ENCODE measurements at regions not wholly inside any gene's neighbourhood (a gene's known extent, or its start where the extent isn't known, plus 50 kb on each side); places are given as distances from the start of the nearest gene placed in this dataset.

DNA sequence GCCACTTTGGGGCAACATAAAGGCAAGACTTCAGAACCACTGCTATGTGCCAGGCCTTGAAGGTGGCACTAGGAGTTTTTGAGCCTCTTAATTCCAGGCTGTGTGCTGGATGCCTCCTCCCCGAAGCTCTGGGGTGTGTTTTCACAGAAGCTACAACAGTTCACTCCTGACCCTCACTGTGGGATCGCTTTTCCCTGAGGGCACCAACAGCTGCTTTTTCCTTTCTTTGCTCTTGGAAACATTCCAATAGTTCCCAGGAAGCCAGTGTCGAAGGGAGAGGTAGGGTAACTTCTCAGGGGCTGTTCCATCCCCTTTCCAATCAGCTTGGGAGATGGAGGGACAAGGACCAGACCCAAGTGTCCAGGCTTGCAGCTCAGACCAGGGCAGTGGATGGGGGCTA lies 153.4 kb downstream of the C1orf94 start:
- DNase-seq (ENCODE audit: low spot score): no peak

DNA sequence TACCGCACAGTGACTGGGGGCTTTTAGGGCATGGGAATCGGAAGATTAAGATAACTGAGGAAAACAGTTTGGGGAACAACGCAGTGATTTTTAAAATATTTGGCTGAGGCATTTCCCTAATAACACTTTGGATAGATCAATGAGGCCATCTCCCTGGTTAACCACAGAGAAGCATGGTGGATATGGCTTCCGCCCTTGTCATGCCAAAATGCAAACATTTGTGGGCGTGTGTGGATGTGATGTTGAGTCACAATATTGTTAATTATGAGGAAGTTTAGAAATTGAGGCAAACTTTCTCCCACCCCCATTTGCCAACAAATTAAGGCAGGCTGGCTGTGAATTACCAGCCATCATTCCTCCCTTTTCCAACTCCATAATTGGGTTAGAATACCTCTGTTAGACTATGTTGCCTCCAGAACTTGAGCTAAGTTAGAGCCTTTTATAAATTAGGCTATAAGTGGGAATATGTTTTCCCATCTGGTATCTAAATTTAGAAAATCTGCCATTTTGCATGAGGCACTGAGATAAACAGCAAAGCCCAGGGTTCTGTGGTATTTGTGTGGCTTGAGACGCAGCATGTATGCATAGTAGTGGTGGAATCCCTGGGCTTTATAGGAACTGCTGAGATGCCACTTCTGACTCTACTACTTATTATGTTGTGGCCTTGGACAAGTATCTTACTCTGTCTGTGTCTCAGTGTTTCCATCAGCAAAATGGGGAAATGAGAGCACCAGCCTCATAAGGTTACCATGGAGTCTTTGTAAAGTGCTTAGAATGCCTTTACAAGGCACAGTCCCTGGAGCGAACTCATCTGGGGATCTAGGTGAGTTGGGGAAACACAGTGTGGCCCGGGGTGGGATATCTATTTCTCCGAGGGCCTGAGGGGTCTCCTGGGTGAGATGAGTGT lies 154.6 kb downstream of the C1orf94 start:
- no peak for DNase-seq (ENCODE audit: low spot score)

DNA sequence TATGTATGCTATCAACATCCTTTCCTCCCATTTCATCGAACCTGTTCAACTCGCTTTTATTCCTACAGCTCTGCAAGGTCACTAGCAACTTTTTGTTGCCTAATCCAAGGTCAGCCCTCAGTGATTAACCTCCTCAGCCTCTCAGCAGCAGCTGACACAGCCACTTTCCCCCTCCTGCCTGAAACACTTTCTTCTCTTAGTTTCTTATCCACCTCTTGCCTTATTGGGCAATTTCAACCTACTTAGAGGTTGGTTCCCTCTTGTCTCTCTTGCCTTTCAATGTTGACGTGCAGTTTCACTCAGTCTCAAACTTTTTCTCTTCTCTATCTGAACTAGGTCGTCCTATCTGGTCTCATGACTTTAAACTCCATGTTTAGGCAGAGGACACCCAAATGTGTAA lies 156.3 kb downstream of the C1orf94 start:
- DNase-seq (ENCODE audit: low spot score): no peak

DNA sequence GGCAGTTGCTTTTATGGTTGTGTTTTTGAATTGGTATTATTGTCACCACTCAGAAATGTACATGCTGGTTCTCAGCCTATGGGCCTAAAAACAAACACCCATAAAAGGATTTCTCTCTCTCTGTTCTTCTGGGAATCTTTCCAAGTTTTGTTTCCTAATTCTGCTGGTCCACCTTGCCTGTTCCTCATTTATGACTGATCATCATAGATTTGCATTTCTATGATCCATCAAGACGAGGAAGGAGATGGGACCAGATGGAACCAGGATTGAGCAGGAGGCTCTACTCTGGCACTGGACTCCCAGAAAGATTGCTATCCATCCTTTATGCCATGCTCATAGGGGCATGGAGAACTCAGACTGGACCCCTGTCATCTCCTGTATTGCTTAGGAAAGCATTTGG lies 162.2 kb downstream of the C1orf94 start:
- no peak for DNase-seq (ENCODE audit: low spot score)

DNA sequence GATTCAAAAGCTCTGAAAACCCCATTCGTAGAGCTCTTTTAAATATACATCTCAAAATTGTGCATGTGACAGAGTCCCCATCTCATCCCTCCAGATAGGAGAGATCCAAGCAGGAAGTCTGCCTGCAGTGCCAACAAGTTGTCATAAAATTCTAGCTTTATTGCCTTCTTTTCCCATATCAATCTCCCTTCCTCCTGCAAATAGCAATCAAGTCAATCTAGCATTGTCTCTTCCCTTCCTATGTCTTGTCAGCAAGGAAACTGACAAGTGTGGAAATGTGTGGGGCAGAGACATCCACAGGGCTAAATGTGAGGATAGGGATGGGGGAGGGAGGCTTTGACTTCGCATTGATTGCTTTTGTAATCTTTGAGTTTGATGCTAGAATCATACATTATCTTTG lies 165.2 kb downstream of the C1orf94 start:
- DNase-seq (ENCODE audit: low spot score): no peak

DNA sequence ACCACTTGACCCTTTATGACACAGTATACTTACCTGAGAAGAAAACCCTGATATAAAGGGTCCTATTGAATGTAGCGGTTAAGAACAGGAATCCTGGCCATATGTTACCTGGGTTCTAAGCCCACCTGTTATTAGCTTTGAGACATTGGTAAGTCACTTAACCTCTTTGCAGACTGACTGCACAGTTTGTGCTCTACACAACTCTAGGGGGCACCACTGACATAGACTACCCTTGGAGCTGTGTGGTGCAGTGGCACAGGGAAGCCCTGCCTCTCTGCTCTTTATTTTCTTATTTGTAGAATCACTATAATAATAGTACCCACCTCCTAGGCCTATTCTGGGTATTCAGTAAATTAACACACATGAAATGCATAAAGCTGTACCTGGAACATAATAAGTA lies 165.6 kb downstream of the C1orf94 start:
- no peak for DNase-seq (ENCODE audit: low spot score)

DNA sequence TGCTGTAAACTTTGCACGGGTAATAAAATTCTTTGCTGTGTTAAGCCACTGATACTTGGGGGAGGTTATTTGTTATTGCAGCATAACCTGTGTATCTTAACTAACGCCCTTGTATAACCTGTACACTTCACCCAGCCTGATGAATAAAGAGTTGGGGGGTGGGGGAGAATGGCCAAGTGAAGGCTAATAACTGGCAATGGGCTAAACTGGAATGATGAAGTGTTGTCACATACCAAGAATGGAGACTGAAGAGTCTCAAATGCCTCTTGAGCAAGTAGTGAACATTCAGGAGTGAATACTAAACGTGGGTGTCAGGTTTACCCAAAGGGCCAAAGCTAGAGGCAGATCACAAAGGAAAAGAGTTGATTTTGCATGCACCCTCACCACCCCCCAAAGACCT lies 169.4 kb downstream of the C1orf94 start:
- no peak for DNase-seq (ENCODE audit: low spot score)

DNA sequence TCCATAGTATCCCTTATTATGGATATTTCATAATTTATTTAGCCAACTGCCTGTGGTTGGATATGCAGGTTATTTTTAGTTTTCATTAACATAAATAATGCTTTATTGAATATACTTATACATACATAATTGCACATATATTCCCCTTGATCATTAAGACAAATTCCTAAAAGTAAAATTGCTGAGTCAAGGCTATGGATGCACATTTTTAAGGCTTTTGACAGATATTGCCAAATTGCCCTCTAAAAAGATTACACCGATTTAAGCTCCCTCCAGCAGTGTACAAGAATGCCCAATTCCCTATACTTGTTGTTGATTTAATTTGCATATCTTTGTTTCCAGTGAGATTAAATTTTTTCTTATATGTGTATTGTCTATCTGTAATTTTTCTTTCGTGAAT lies 176.7 kb downstream of the C1orf94 start:
- no peak for DNase-seq (ENCODE audit: low spot score)

DNA sequence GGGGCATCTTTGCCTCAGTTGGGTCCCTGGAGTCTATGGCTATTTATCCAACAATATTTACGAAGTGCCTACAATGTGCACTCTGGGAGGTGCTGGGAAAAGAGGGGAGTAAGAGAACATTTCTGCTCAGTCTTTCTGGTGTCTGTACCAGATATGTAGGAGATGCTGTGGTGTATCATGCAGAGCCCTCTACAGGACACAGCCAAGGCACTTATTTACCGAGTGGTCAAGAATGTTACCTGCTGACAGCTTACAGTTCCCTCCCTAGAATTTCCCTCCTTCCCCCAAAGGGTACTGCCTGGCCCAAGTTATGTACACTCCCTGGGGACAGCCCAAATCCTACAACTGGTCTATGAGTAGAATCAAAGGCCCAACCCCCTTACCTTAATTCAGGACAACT lies 177.7 kb downstream of the C1orf94 start:
- DNase-seq (ENCODE audit: low spot score): no peak

DNA sequence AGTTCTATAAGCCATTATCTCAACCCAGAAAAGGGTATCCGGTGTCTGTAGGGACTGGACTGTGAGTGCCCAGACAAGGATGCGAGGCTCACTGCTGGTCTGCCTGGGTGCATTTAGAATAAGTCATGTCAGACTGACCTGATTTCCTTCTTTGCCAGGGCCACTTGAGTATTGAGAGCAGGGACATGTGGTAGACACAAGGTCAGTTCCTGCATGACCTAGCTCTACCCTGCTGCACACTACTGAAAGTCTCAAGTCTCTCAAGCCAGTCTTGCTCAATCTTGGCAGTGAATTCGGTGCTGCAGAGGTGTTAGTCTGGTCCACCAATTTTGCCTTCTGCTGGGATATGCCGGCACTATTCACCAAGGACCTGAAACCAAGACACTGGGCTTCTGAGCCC lies 180.1 kb downstream of the C1orf94 start:
- DNase-seq (ENCODE audit: low spot score): no peak

DNA sequence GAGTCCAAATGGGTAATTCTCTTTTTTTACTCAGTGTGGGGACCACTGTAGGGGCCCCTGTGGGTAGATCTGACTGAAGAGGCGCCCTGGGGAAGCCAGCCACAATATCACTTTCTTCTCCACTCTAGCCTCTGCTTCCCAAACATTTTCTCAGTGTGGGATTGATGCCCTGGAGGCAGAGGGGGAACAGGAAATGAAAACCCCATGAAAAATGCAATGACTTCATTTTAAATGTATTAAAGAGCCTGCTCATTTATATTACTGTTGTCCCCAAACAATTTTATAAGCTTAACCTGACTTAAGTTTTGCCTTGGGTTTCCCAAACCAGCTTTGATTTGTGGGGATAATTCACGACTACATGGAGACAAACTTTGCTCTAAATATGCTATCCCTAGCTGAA lies 181.9 kb downstream of the C1orf94 start:
- DNase-seq (ENCODE audit: low spot score): no peak

DNA sequence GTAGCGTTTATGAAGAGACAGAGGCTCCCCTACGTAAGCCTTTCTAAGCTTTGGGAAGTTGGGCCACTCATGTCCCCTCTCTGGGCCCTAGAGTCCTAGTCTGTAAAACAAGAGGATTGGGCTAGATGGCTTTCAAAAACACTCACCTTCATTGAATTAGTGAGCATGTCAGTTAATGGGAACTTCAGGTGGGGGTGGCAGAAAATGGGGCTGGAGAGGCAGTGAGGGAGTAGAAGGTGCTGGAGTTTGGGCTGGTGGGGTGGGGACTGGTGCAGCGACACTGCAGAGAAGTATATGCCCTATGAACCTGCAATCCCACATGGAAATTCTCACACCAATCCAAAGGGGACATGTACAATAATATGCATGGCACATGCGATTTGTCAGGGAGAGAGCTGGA lies 182.7 kb downstream of the C1orf94 start:
- DNase-seq (ENCODE audit: low spot score): no peak

DNA sequence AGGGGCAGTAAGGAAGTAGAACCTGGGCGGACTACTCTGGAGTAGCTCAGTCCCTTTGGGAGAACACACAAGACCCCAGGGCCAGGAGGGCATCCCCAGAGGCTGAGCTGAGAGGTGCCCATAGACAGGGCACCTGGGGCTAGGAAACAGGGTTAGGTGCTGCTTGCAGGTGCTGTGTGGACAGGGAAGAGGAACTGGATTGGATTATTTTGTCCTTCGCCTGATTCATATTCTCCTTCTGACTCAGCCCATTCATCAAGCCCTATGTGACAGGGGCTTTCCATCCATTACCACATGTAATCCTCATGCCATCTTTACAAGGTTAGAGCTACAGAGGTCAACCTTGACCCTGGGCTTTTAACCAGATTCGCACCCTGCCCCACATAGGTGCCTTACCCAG lies 183.9 kb downstream of the C1orf94 start:
- DNase-seq (ENCODE audit: low spot score): no peak

DNA sequence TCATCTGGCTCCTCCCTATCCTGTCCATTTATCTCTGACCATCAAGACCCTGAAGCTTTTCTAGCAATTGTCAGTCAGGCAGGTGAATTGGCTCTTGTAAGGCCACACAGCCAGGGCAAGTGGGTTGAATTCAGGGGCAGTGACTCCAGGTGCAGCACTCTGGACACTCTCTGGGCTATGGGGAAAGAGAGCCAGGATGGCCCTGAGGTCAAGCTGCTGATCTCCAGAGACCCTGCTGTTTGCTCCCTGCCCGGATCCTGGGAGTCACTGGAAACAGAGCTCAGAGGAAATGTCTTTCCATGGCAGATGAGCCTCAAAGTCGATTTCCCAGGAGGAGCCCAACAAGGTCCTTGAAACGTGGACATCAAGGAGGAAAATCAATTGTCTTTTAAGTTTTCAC lies 184.4 kb downstream of the C1orf94 start:
- no peak for DNase-seq (ENCODE audit: low spot score)

DNA sequence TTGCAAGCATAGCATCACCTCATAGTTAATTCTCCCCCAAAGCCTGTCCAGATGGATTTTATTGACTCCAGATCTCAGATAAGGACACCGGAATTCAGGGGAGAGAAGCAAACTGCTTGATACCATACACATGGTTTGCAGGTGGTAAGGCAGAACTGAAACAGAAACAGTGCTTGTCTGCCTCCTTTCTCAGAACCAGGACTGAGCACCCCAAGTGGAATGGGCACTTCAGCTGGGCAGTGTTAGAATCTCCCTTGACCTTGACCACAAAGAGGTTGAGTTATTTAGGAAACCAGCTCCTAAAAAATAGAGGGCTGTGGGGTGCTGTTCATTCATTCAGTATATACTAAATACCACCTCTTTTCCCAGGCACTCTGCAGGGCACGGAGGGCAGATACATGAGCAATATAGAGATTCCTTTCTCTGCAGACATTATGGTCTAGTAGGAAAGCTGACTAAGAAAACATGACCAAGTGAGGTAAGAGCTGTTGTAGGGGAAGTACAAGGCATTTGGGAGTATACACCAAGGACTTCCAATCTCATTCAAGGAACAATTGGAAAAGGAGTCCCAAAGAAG lies 185.2 kb downstream of the C1orf94 start:
- no peak for DNase-seq (ENCODE audit: low spot score)

DNA sequence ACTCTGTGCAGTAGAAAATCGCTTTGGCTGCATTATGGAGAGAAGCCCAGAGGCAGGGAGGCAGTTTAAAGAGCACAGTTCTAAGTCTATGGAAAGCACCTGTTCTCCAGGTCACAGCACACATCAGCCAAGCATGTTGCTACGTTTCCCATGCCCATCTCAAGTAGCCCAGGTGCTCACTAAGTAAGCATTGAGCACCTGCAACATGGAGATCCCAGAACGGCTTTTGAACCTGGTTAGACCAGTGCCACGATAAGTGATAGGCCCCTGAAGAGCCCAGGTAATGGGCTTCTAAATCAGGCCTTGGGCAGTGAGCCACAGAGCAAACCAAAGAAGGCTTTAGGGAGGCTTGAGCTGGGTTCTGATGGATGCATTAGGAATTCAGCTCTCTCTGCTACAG lies 186.2 kb downstream of the C1orf94 start:
- no peak for DNase-seq (ENCODE audit: low spot score)

DNA sequence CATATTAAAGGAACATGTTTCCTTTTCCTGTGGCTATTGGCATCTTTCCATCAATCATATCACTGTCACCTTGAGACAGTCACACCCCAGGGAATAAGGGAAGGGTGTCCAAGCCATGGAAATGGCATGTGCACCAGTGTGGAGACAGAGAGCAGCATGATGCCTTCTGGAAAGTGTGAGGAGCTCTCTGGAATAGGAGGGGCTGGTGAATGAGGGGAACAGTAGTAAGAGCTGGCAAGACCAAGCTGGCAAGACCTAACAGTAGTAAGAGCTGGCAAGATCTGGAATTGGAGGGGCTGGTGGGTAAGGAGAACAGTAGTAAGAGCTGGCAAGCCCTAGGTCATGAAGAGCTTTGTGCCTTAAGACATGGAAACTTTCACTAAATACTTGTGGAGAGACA lies 186.7 kb downstream of the C1orf94 start:
- no peak for DNase-seq (ENCODE audit: low spot score)

DNA sequence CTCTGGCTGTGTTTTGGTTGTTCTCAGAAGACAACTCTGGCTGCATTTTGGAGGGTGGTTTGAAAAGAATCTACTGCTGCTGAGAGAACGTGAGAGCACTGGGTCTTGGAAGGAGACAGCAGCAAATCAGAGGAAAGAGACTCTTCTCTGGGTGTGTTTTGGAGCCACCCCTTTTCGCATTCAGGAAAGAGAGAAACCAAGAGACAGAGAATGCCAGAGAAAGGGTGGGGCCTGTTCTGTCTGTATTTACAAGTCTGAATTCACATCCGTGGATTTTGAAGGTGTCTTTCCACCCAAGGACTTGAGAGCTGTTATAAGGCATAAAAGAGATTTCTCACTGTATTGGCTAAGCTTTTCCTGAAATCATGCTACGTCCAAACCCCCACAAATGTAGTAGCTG lies 187.2 kb downstream of the C1orf94 start:
- DNase-seq (ENCODE audit: low spot score): no peak

DNA sequence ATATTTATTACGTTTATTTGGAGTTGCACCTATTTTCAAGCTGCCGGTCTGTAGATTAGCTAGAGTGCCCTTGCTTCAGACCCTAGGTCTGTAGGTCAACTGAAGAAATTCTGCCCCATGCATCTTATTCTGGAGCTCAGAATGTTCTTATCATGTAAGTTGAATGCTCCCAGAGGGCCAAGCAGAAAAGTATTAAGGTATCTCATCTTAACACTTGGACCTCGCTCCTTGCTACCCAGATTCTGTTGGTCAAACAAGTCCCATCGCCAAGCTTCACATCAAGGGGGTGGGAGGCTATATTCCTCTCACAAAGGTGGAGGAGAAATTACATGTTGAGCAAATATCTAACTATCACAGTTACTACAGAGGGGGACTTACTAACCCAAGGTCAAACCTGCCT lies 187.7 kb downstream of the C1orf94 start:
- DNase-seq (ENCODE audit: low spot score): no peak

DNA sequence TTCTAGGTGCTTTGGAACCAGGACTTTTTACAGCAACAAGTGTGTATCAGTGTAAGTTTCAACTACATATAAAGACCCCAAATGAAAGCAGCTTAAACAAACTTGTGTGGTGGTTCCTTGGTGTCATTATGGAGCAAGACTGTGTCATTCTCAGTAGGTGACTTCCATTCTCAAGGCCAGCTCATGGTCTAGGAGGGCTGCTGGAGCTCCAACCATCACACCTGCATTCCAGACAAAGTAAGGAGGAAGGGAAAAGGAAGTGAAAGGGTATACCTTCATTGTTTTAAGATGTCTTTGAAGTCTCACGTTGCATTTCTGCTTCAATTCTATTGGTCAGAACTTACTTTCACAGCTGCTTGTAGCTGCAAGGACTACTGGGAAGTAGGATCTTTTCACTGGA lies 188.6 kb downstream of the C1orf94 start:
- DNase-seq (ENCODE audit: low spot score): no peak

DNA sequence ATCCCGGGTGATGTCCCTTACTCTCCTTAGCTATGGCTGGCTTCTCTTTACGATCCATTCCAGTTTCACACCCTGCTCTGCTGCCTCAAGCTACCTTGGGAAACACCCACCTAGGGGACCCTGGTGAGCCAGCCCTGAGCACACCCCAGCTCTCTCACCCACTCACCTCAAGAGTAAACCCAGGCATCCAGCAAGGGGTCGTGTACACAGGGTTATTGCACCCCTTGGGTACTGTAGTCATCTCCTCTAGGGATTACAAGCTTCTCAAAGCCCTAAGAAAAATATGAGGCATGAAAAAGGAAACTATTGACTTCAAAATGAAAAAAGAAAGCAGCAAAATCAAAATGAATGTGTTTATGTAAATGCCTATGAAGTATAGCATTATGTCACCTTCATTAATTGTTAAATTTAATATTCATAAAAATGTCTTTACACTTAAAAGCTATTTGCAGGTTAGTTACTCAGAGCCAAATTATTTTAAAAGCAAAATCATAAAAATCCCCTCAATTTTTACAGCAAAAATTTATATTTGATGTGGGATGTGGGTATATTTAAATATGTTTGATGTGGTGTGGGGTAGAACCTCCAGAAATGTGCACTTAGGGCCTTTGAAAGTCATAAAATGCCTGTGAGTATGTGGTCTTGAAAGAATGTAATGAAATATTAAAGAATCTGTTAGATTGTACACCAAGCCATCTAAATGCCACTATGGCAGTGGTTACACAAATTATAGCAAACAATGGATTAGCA lies 190.3 kb downstream of the C1orf94 start:
- DNase-seq (ENCODE audit: low spot score): no peak

DNA sequence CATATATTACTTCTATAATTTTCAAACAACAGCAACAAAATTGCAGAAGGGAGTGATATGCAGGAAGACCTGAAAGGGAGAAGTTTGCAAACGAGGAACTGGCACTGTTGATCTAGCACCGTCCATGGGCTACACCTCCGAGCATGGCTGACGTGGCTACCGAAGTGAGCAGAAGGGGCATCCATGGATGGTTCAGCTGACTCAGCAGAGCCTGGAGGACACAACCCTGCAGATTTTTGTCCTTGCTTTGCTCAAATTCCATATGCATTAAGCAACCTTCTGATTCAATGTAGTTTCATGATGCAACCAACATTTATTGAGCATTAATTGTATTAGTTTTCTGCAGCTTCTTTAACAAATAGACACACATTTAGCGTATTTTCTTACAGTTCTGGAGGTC lies 191.2 kb downstream of the C1orf94 start:
- no peak for DNase-seq (ENCODE audit: low spot score)
